GM06990 (cell line): ENCODE measurements at regions not wholly inside any gene's neighbourhood (a gene's known extent, or its start where the extent isn't known, plus 50 kb on each side); places are given as distances from the start of the nearest gene placed in this dataset.

Experiments used
- DNase-seq: peaks from one replicate; pipeline ENCODE4 v3.0.0-alpha.2; 2011; ENCODE audit not compliant: insufficient read length; ENCODE audit errors: extremely low read depth
- H3K27me3 ChIP-seq: replicated peaks from 2 replicates; pipeline ENCODE4 v1.6.0; 2011; ENCODE audit warnings: low read length; ENCODE audit not compliant: control insufficient read depth, insufficient read depth
- H3K36me3 ChIP-seq: 2 replicates; pipeline ENCODE4 v1.5.1; 2011; ENCODE audit warnings: low read length; ENCODE audit not compliant: control insufficient read depth, insufficient read depth
- H3K4me3 ChIP-seq: replicated peaks from 2 replicates; pipeline ENCODE4 v1.5.1; 2011; ENCODE audit warnings: low read depth, mild to moderate bottlenecking, control low read depth, low read length
- CTCF ChIP-seq: IDR thresholded peaks from 2 replicates; pipeline ENCODE4 v1.5.1; 2011; ENCODE audit warnings: low read length, control low read depth, mild to moderate bottlenecking, inconsistent platforms; ENCODE audit not compliant: insufficient read depth, poor library complexity, severe bottlenecking

- no peaks in the 10 kb centered on the region for H3K27me3 ChIP-seq
- H3K4me3 ChIP-seq, result no peak overlapping the region
- H3K36me3 ChIP-seq, result no peaks in the 10 kb centered on the region
- no peak for DNase-seq
- no peak for TF ChIP-seq CTCF
These were observed 323.7 kb upstream of the IGFBP3 start for GRCh38 chr7:46244757-46245156.

- TF ChIP-seq CTCF, result no peak
- H3K4me3 ChIP-seq, result no peak overlapping the region
- no peak for DNase-seq
- H3K27me3 ChIP-seq, result no peaks in the 10 kb centered on the region
- no peaks in the 10 kb centered on the region for H3K36me3 ChIP-seq
These were observed 322.3 kb upstream of the IGFBP3 start for GRCh38 chr7:46243406-46243805.

- no peak for TF ChIP-seq CTCF
- no peak overlapping the region for H3K4me3 ChIP-seq
- no peak for DNase-seq
- H3K27me3 ChIP-seq, result no peaks in the 10 kb centered on the region
- H3K36me3 ChIP-seq, result no peaks in the 10 kb centered on the region; the same call in 1 of the 2 replicates
These were observed 318.8 kb upstream of the IGFBP3 start for GRCh38 chr7:46239846-46240245.

DNA sequence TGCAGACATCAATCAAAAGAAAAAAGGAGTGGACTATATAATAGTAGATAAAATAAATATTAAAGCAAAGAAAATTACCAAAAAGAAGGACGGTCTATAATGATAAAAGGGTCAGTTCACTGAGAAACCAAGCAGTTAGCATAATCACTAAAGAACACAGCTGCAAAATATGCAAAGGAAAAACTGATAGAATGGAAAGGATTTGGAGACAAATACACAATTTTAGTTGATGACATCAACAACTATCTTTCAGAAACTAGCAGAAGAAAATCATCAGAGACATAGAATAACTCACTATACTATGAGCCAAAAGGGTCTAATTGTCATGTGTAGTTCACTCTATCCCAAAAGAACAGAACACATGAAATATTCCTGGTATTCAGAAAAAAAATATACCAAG lies 316.4 kb upstream of the IGFBP3 start:
- no peak for DNase-seq
- Histone ChIP-seq H3K36me3 (no peaks in the 10 kb centered on the region; the same call in 1 of the 2 replicates), H3K4me3 (no peak overlapping the region), H3K27me3 (no peaks in the 10 kb centered on the region)
- no peak for TF ChIP-seq CTCF

- Histone ChIP-seq H3K27me3 (no peaks in the 10 kb centered on the region), H3K4me3 (no peak overlapping the region), H3K36me3 (no peaks in the 10 kb centered on the region; the same call in 1 of the 2 replicates)
- no peak for TF ChIP-seq CTCF
- DNase-seq, result peak; percentile 43
These were observed 312.7 kb upstream of the IGFBP3 start for GRCh38 chr7:46233585-46234329.

GRCh38 chr7:46230990-46231305 lies 309.9 kb upstream of the IGFBP3 start:
- DNase-seq, result no peak
- TF ChIP-seq CTCF, result no peak
- no peaks in the 10 kb centered on the region for H3K27me3 ChIP-seq
- no peaks in the 10 kb centered on the region; the same call in 1 of the 2 replicates for H3K36me3 ChIP-seq
- H3K4me3 ChIP-seq, result no peak overlapping the region
